H9 (cell line): ENCODE measurements at regions not wholly inside any gene's neighbourhood (a gene's known extent, or its start where the extent isn't known, plus 50 kb on each side); places are given as distances from the start of the nearest gene placed in this dataset.

Source experiments
- DNase-seq: peaks from one replicate; pipeline ENCODE4 v3.0.0-alpha.2; 2017
- H2AFZ ChIP-seq: one replicate; pipeline ENCODE4 v1.6.1; 2013; ENCODE audit warnings: mild to moderate bottlenecking, low read length, control low read depth, moderate library complexity
- H2AK5ac ChIP-seq: 2 replicates; pipeline ENCODE4 v1.6.1; 2013; ENCODE audit warnings: low read length, control low read depth, mixed read lengths; ENCODE audit not compliant: insufficient read length
- H2BK120ac ChIP-seq: one replicate; pipeline ENCODE4 v1.6.1; 2013; ENCODE audit warnings: low read depth, mild to moderate bottlenecking, low read length, control low read depth, inconsistent platforms; ENCODE audit not compliant: poor library complexity, severe bottlenecking
- H2BK12ac ChIP-seq: 2 replicates; pipeline ENCODE4 v1.6.1; 2013; ENCODE audit warnings: low read length, control low read depth, mixed read lengths, low read depth; ENCODE audit not compliant: insufficient read length
- H2BK15ac ChIP-seq: 2 replicates; pipeline ENCODE4 v1.6.1; 2013; ENCODE audit warnings: low read depth, low read length, control low read depth
- H2BK20ac ChIP-seq: one replicate; pipeline ENCODE4 v1.6.1; 2013; ENCODE audit warnings: low read depth, mild to moderate bottlenecking, low read length, control low read depth, inconsistent platforms; ENCODE audit not compliant: poor library complexity, severe bottlenecking
- H2BK5ac ChIP-seq: 2 replicates; pipeline ENCODE4 v1.6.1; 2013; ENCODE audit warnings: low read length, control low read depth, mixed read lengths; ENCODE audit not compliant: insufficient read length
- H3K14ac ChIP-seq: 2 replicates; pipeline ENCODE4 v1.6.1; 2013; ENCODE audit warnings: low read length, control low read depth; ENCODE audit not compliant: insufficient read depth
- H3K18ac ChIP-seq: 2 replicates; pipeline ENCODE4 v1.6.1; 2013; ENCODE audit warnings: low read depth, mild to moderate bottlenecking, mixed read lengths, low read length, control low read depth; ENCODE audit not compliant: insufficient read length
- H3K23ac ChIP-seq: 2 replicates; pipeline ENCODE4 v1.6.1; 2013; ENCODE audit warnings: low read length, control low read depth, mixed read lengths, low read depth; ENCODE audit not compliant: insufficient read length
- H3K23me2 ChIP-seq: 2 replicates; pipeline ENCODE4 v1.6.1; 2013; ENCODE audit warnings: low read depth, mild to moderate bottlenecking, mixed read lengths, low read length, control low read depth; ENCODE audit not compliant: insufficient read length, poor library complexity, severe bottlenecking
- H3K27ac ChIP-seq: 2 replicates; pipeline ENCODE4 v1.5.1; 2013; ENCODE audit warnings: low read length, control low read depth, mixed read lengths, low read depth; ENCODE audit not compliant: insufficient read length
- H3K27me3 ChIP-seq: 2 replicates; pipeline ENCODE4 v1.6.1; 2013; ENCODE audit warnings: low read length, control low read depth, inconsistent platforms; ENCODE audit not compliant: insufficient read depth
- H3K4ac ChIP-seq: 2 replicates; pipeline ENCODE4 v1.6.1; 2013; ENCODE audit warnings: low read depth, mild to moderate bottlenecking, control low read depth, inconsistent platforms, low read length, moderate library complexity
- H3K4me1 ChIP-seq: 2 replicates; pipeline ENCODE4 v1.6.1; 2013; ENCODE audit warnings: low read length, control low read depth, inconsistent platforms; ENCODE audit not compliant: insufficient read depth
- H3K4me2 ChIP-seq: 2 replicates; pipeline ENCODE4 v1.6.1; 2013; ENCODE audit warnings: low read length, control low read depth, mixed read lengths; ENCODE audit not compliant: insufficient read length, insufficient read depth
- H3K56ac ChIP-seq: 2 replicates; pipeline ENCODE4 v1.6.1; 2013; ENCODE audit warnings: low read depth, mild to moderate bottlenecking, mixed read lengths, low read length, control low read depth; ENCODE audit not compliant: insufficient read length
- H3K79me1 ChIP-seq: 2 replicates; pipeline ENCODE4 v1.6.1; 2013; ENCODE audit warnings: low read depth, mild to moderate bottlenecking, moderate library complexity, low read length, control low read depth, inconsistent platforms; ENCODE audit not compliant: insufficient read depth, poor library complexity, severe bottlenecking
- H3K79me2 ChIP-seq: 2 replicates; pipeline ENCODE4 v1.6.1; 2013; ENCODE audit warnings: low read length, control low read depth, inconsistent platforms; ENCODE audit not compliant: insufficient read depth
- H3K9ac ChIP-seq: 2 replicates; pipeline ENCODE4 v1.6.1; 2013; ENCODE audit warnings: low read length, control low read depth, mixed read lengths; ENCODE audit not compliant: insufficient read length; ENCODE audit errors: extremely low read depth
- H3K9me3 ChIP-seq: one replicate; pipeline ENCODE4 v1.6.1; 2013; ENCODE audit warnings: low read depth, low read length, inconsistent platforms; ENCODE audit not compliant: control insufficient read depth
- H3T11ph ChIP-seq: one replicate; pipeline ENCODE4 v1.6.1; 2013; ENCODE audit warnings: mild to moderate bottlenecking, low read length, control low read depth, inconsistent platforms
- H4K20me1 ChIP-seq: one replicate; pipeline ENCODE4 v1.6.1; 2013; ENCODE audit not compliant: control insufficient read depth, insufficient read length, insufficient read depth
- H4K5ac ChIP-seq: 2 replicates; pipeline ENCODE4 v1.6.1; 2013; ENCODE audit warnings: low read depth, mild to moderate bottlenecking, mixed read lengths, low read length, control low read depth; ENCODE audit not compliant: insufficient read length
- H4K8ac ChIP-seq: replicated peaks from 2 replicates; pipeline ENCODE4 v1.6.1; 2013; ENCODE audit warnings: low read length, control low read depth, mixed read lengths, low read depth; ENCODE audit not compliant: insufficient read length
- H4K91ac ChIP-seq: 2 replicates; pipeline ENCODE4 v1.6.1; 2013; ENCODE audit warnings: low read depth, mild to moderate bottlenecking, moderate library complexity, mixed read lengths, low read length, control low read depth; ENCODE audit not compliant: insufficient read length
- H3K27ac Mint-ChIP-seq, 3 experiments: 2 replicates in 2 of 3; 3 replicates in 1 of 3; pipeline ENCODE4 v1.8.0; 2020 to 2021; ENCODE audit warnings: mixed read lengths in 3 of 3, mild to moderate bottlenecking in 1 of 3, moderate library complexity in 1 of 3
- H3K27me3 Mint-ChIP-seq: 2 replicates; pipeline ENCODE4 v1.8.0; 2021; ENCODE audit warnings: low read depth, mild to moderate bottlenecking, moderate library complexity, mixed read lengths
- H3K36me3 Mint-ChIP-seq, 3 experiments: 2 replicates in 2 of 3; 3 replicates in 1 of 3; pipeline ENCODE4 v1.8.0; 2020 to 2021; ENCODE audit warnings: low read depth in 3 of 3, mixed read lengths in 3 of 3; ENCODE audit not compliant: insufficient read depth in 1 of 3
- H3K4me1 Mint-ChIP-seq, 2 experiments: 2 replicates each; pipeline ENCODE4 v1.8.0; 2020; ENCODE audit warnings: mixed read lengths in 2 of 2
- H3K4me3 Mint-ChIP-seq, 2 experiments: 2 replicates in 1 of 2; 3 replicates in 1 of 2; pipeline ENCODE4 v1.8.0; 2020 to 2021; ENCODE audit warnings: mild to moderate bottlenecking in 2 of 2, mixed read lengths in 2 of 2, moderate library complexity in 1 of 2
- H3K9me3 Mint-ChIP-seq, 2 experiments: 2 replicates in 1 of 2; 3 replicates in 1 of 2; pipeline ENCODE4 v1.8.0; 2020; ENCODE audit warnings: mild to moderate bottlenecking in 2 of 2, mixed read lengths in 2 of 2, moderate library complexity in 1 of 2
- CTCF ChIP-seq: fragments of 200-600 bp; sonication (generic); conservative IDR thresholded peaks from 3 replicates; pipeline ENCODE4 v1.8.0; 2021; ENCODE audit warnings: antibody characterized with exemption, mild to moderate bottlenecking
- WGBS: extraction: QIAGEN DNeasy Blood & Tissue Kit; methylation state at CpG from one replicate; pipeline ENCODE4 v1.1.7; 2013; ENCODE audit warnings: missing lambda C conversion rate, low lambda C conversion rate, mixed read lengths; ENCODE audit not compliant: insufficient read length; ENCODE audit errors: extremely low coverage; 5-methylcytosine and 5-hydroxymethylcytosine counted together

- no peaks in the 10 kb centered on the region for H3K79me1 ChIP-seq
- H2BK5ac ChIP-seq, result no peak overlapping the region
- no peak for TF ChIP-seq CTCF
- no peak overlapping the region for H4K5ac ChIP-seq
- H3K27ac ChIP-seq, result no peak overlapping the region
- Mint-ChIP-seq H3K9me3 (no peaks in the 10 kb centered on the region), H3K27ac (no peak overlapping the region), H3K4me3 (no peak overlapping the region), H3K27me3 (peaks cover 3% of the 10 kb centered on the region), H3K36me3 (no peaks in the 10 kb centered on the region), H3K4me1 (no peaks in the 10 kb centered on the region)
- H3K23ac ChIP-seq, result no peak overlapping the region
- H3K27me3 ChIP-seq, result no peaks in the 10 kb centered on the region
- H2AK5ac ChIP-seq, result no peak overlapping the region
- no peak overlapping the region for H4K8ac ChIP-seq
- no peaks in the 10 kb centered on the region for H3K79me2 ChIP-seq
- no peak overlapping the region for H3K56ac ChIP-seq
- H2BK12ac ChIP-seq, result no peak overlapping the region
- no peaks in the 10 kb centered on the region for H4K20me1 ChIP-seq
- no CpG with 5 or more reads among the region's 2 CpGs for WGBS
- no peak overlapping the region for H3K14ac ChIP-seq
- no peak overlapping the region for H2BK15ac ChIP-seq
- no peak overlapping the region for H3K4ac ChIP-seq
- H2BK120ac ChIP-seq, result no peak overlapping the region
- no peak for DNase-seq
- no peak overlapping the region for H3K9ac ChIP-seq
- H2BK20ac ChIP-seq, result no peak overlapping the region
- H3K23me2 ChIP-seq, result no peaks in the 10 kb centered on the region
- H4K91ac ChIP-seq, result no peak overlapping the region
- H2AFZ ChIP-seq, result no peak overlapping the region
- H3K9me3 ChIP-seq, result no peaks in the 10 kb centered on the region
- no peaks in the 10 kb centered on the region for H3K4me1 ChIP-seq
- H3K18ac ChIP-seq, result no peak overlapping the region
- no peak overlapping the region for H3T11ph ChIP-seq
- H3K4me2 ChIP-seq, result no peak overlapping the region
These were observed 642.8 kb downstream of the TNS3 start for GRCh38 chr7:46939089-46939488.
